Spleen (tissue), 7 donors: ENCODE measurements at regions not wholly inside any gene's neighbourhood (a gene's known extent, or its start where the extent isn't known, plus 50 kb on each side); places are given as distances from the start of the nearest gene placed in this dataset.

ENCODE experiments used
- CTCF ChIP-seq, 11 experiments: fragments of 200-600 bp in 7 of 11; fragments of 450-650 bp in 4 of 11; sonication (generic) in 4 of 11; IDR thresholded peaks in 8 of 11; conservative IDR thresholded peaks in 3 of 11; 1 replicate in 7 of 11; 2 replicates in 4 of 11; pipeline versions ENCODE4 v1.4.0 to v1.8.0; 2016 to 2021; ENCODE audit warnings: antibody characterized with exemption in 11 of 11, inconsistent platforms in 4 of 11, mild to moderate bottlenecking in 1 of 11
- POLR2A ChIP-seq, 3 donors: fragments of 450-650 bp; IDR thresholded peaks; one replicate each; pipeline ENCODE4 v1.5.1; 2017; ENCODE audit warnings: antibody characterized with exemption in 3 of 3, mild to moderate bottlenecking in 1 of 3
- donor health status: DM: no; HTN: no; CAD: no; lungs with moderate emphysema.
- donor health status: DM: no; HTN: no; CAD: no.
- donor health status: DM: no; HTN: no; CAD: no.

GRCh38 chr5:52498607-52499006, 289.1 kb upstream of the ITGA1 start:
- TF ChIP-seq POLR2A (IDR thresholded peaks at IDR 0.05) (no peak), CTCF (IDR thresholded peaks at IDR 0.05 in 8 of 11, conservative IDR thresholded peaks at IDR 0.05 in 3 of 11) (no peak)
